Stomach (tissue), 4 donors: ENCODE measurements at regions not wholly inside any gene's neighbourhood (a gene's known extent, or its start where the extent isn't known, plus 50 kb on each side); places are given as distances from the start of the nearest gene placed in this dataset.

ENCODE experiments used
- POLR2A ChIP-seq, 4 donors: fragments of 450-650 bp; IDR thresholded peaks; one replicate each; pipeline ENCODE4 v1.6.1; 2016; ENCODE audit warnings: antibody characterized with exemption in 4 of 4, control low read depth in 2 of 4, mild to moderate bottlenecking in 1 of 4, moderate library complexity in 1 of 4
- POLR2AphosphoS5 ChIP-seq, 3 donors: sonication (generic); formaldehyde crosslinking; IDR thresholded peaks; one replicate each; pipeline ENCODE4 v1.6.1; 2016; ENCODE audit warnings: antibody characterized with exemption in 3 of 3
- TF ChIP-seq, protein P1 (sequence below), 7 experiments: fragments of 450-650 bp in 4 of 7; fragments of 200-600 bp in 3 of 7; sonication (generic) in 3 of 7; IDR thresholded peaks; one replicate each; pipeline ENCODE4 v1.5.1; 2016 to 2019; ENCODE audit warnings: antibody characterized with exemption in 7 of 7, control low read depth in 2 of 7, mild to moderate bottlenecking in 1 of 7

DNA sequence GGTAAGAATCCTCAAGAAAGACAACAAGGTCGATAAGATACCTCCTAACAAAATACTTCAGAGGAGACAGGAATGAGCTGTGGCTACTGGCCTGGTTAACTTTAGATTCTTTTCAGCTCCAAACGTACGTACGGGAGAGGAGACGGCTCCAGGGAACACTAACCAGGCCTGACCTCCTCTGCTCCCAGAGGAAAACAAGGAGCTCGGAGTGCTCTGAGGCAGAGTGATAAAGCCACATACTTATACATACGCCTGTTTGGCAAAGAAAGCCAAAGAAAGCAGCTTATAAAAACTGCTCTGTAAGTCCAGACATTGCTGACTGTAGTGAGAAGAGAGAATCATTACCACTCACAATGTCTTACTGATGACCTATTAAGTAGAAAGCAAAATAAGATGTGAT is 263.9 kb downstream of the MZT1 start:
- TF ChIP-seq POLR2AphosphoS5 (IDR thresholded peaks at IDR 0.05) (no peak), POLR2A (IDR thresholded peaks at IDR 0.05) (no peak)
- TF ChIP-seq, protein P1, sequence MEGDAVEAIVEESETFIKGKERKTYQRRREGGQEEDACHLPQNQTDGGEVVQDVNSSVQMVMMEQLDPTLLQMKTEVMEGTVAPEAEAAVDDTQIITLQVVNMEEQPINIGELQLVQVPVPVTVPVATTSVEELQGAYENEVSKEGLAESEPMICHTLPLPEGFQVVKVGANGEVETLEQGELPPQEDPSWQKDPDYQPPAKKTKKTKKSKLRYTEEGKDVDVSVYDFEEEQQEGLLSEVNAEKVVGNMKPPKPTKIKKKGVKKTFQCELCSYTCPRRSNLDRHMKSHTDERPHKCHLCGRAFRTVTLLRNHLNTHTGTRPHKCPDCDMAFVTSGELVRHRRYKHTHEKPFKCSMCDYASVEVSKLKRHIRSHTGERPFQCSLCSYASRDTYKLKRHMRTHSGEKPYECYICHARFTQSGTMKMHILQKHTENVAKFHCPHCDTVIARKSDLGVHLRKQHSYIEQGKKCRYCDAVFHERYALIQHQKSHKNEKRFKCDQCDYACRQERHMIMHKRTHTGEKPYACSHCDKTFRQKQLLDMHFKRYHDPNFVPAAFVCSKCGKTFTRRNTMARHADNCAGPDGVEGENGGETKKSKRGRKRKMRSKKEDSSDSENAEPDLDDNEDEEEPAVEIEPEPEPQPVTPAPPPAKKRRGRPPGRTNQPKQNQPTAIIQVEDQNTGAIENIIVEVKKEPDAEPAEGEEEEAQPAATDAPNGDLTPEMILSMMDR (IDR thresholded peaks at IDR 0.05): no peak
